ENCODE measurements at regions not wholly inside any gene's neighbourhood (a gene's known extent, or its start where the extent isn't known, plus 50 kb on each side); places are given as distances from the start of the nearest gene placed in this dataset.

- DNase-seq (ENCODE audit: insufficient read length, low spot score) (no peak), FAIRE-seq (no peak)
- no peak for TF ChIP-seq POLR2A (IDR thresholded peaks at IDR 0.05; ENCODE audit: low read depth, low read length)
- no peak for TF ChIP-seq POU2F2 (IDR thresholded peaks at IDR 0.05; ENCODE audit: low read depth, low read length)
- TF ChIP-seq SPI1 (IDR thresholded peaks at IDR 0.05; ENCODE audit: low read depth, low read length): no peak
- no peak for TF ChIP-seq PAX5 (IDR thresholded peaks at IDR 0.05; ENCODE audit: insufficient read depth, low read length, severe bottlenecking)
- TF ChIP-seq TAF1 (IDR thresholded peaks at IDR 0.05; ENCODE audit: low read depth, low read length): no peak
- TF ChIP-seq POLR2AphosphoS5 (IDR thresholded peaks at IDR 0.05; ENCODE audit: low read depth, low read length): no peak
These were observed 731.0 kb upstream of the LRATD1 start for GRCh38 chr2:13901526-13901925.

GRCh38 chr2:13905831-13906230, 726.7 kb upstream of the LRATD1 start:
- no peak for TF ChIP-seq POU2F2 (IDR thresholded peaks at IDR 0.05; ENCODE audit: low read depth, low read length)
- no peak for TF ChIP-seq POLR2AphosphoS5 (IDR thresholded peaks at IDR 0.05; ENCODE audit: low read depth, low read length)
- TF ChIP-seq PAX5 (IDR thresholded peaks at IDR 0.05; ENCODE audit: insufficient read depth, low read length, severe bottlenecking): no peak
- FAIRE-seq: no peak

GRCh38 chr2:13916066-13916465, 716.5 kb upstream of the LRATD1 start:
- DNase-seq (ENCODE audit: insufficient read length, low spot score) (no peak), FAIRE-seq (no peak)
- TF ChIP-seq POU2F2 (IDR thresholded peaks at IDR 0.05; ENCODE audit: low read depth, low read length) (no peak), POLR2A (IDR thresholded peaks at IDR 0.05; ENCODE audit: low read depth, low read length) (no peak), PAX5 (IDR thresholded peaks at IDR 0.05; ENCODE audit: insufficient read depth, low read length, severe bottlenecking) (no peak), SPI1 (IDR thresholded peaks at IDR 0.05; ENCODE audit: low read depth, low read length) (no peak), TAF1 (IDR thresholded peaks at IDR 0.05; ENCODE audit: low read depth, low read length) (no peak), POLR2AphosphoS5 (IDR thresholded peaks at IDR 0.05; ENCODE audit: low read depth, low read length) (no peak)

More at GRCh38 chr2:13905831-13906230, 726.7 kb upstream of the LRATD1 start:
- no peak for DNase-seq (ENCODE audit: insufficient read length, low spot score)

- TF ChIP-seq SPI1 (IDR thresholded peaks at IDR 0.05; ENCODE audit: low read depth, low read length) (no peak), POLR2A (IDR thresholded peaks at IDR 0.05; ENCODE audit: low read depth, low read length) (no peak), POU2F2 (IDR thresholded peaks at IDR 0.05; ENCODE audit: low read depth, low read length) (no peak), PAX5 (IDR thresholded peaks at IDR 0.05; ENCODE audit: insufficient read depth, low read length, severe bottlenecking) (no peak), TAF1 (IDR thresholded peaks at IDR 0.05; ENCODE audit: low read depth, low read length) (no peak), POLR2AphosphoS5 (IDR thresholded peaks at IDR 0.05; ENCODE audit: low read depth, low read length) (no peak)
- no peak for DNase-seq (ENCODE audit: insufficient read length, low spot score)
- no peak for FAIRE-seq
These were observed 714.6 kb upstream of the LRATD1 start for GRCh38 chr2:13917958-13918357.

GRCh38 chr2:13919981-13920382, 712.5 kb upstream of the LRATD1 start:
- DNase-seq (ENCODE audit: insufficient read length, low spot score): no peak
- TF ChIP-seq POLR2AphosphoS5 (IDR thresholded peaks at IDR 0.05; ENCODE audit: low read depth, low read length) (no peak), TAF1 (IDR thresholded peaks at IDR 0.05; ENCODE audit: low read depth, low read length) (no peak), POLR2A (IDR thresholded peaks at IDR 0.05; ENCODE audit: low read depth, low read length) (no peak), POU2F2 (IDR thresholded peaks at IDR 0.05; ENCODE audit: low read depth, low read length) (no peak), SPI1 (IDR thresholded peaks at IDR 0.05; ENCODE audit: low read depth, low read length) (no peak), PAX5 (IDR thresholded peaks at IDR 0.05; ENCODE audit: insufficient read depth, low read length, severe bottlenecking) (no peak)
- FAIRE-seq: no peak

GRCh38 chr2:13921245-13921644, 711.3 kb upstream of the LRATD1 start:
- no peak for DNase-seq (ENCODE audit: insufficient read length, low spot score)
- no peak for FAIRE-seq
- TF ChIP-seq PAX5 (IDR thresholded peaks at IDR 0.05; ENCODE audit: insufficient read depth, low read length, severe bottlenecking) (no peak), POLR2A (IDR thresholded peaks at IDR 0.05; ENCODE audit: low read depth, low read length) (no peak), TAF1 (IDR thresholded peaks at IDR 0.05; ENCODE audit: low read depth, low read length) (no peak)

- no peak for DNase-seq (ENCODE audit: insufficient read length, low spot score)
- no peak for TF ChIP-seq POLR2A (IDR thresholded peaks at IDR 0.05; ENCODE audit: low read depth, low read length)
- no peak for TF ChIP-seq TAF1 (IDR thresholded peaks at IDR 0.05; ENCODE audit: low read depth, low read length)
- TF ChIP-seq SPI1 (IDR thresholded peaks at IDR 0.05; ENCODE audit: low read depth, low read length): no peak
- no peak for TF ChIP-seq PAX5 (IDR thresholded peaks at IDR 0.05; ENCODE audit: insufficient read depth, low read length, severe bottlenecking)
- no peak for TF ChIP-seq POU2F2 (IDR thresholded peaks at IDR 0.05; ENCODE audit: low read depth, low read length)
- no peak for TF ChIP-seq POLR2AphosphoS5 (IDR thresholded peaks at IDR 0.05; ENCODE audit: low read depth, low read length)
- FAIRE-seq: no peak
These were observed 708.7 kb upstream of the LRATD1 start for GRCh38 chr2:13923823-13924222.

- no peak for TF ChIP-seq TAF1 (IDR thresholded peaks at IDR 0.05; ENCODE audit: low read depth, low read length)
- FAIRE-seq (no peak), DNase-seq (ENCODE audit: insufficient read length, low spot score) (no peak)
These were observed 690.4 kb upstream of the LRATD1 start for GRCh38 chr2:13942111-13942510.

- TF ChIP-seq POU2F2 (IDR thresholded peaks at IDR 0.05; ENCODE audit: low read depth, low read length) (no peak), POLR2A (IDR thresholded peaks at IDR 0.05; ENCODE audit: low read depth, low read length) (no peak), PAX5 (IDR thresholded peaks at IDR 0.05; ENCODE audit: insufficient read depth, low read length, severe bottlenecking) (no peak), SPI1 (IDR thresholded peaks at IDR 0.05; ENCODE audit: low read depth, low read length) (no peak), POLR2AphosphoS5 (IDR thresholded peaks at IDR 0.05; ENCODE audit: low read depth, low read length) (no peak), TAF1 (IDR thresholded peaks at IDR 0.05; ENCODE audit: low read depth, low read length) (no peak)
- no peak for FAIRE-seq
- DNase-seq (ENCODE audit: insufficient read length, low spot score): no peak
These were observed 681.8 kb upstream of the LRATD1 start for GRCh38 chr2:13950761-13951160.

- DNase-seq (ENCODE audit: insufficient read length, low spot score) (no peak), FAIRE-seq (no peak)
- TF ChIP-seq POLR2AphosphoS5 (IDR thresholded peaks at IDR 0.05; ENCODE audit: low read depth, low read length) (no peak), TAF1 (IDR thresholded peaks at IDR 0.05; ENCODE audit: low read depth, low read length) (no peak), POU2F2 (IDR thresholded peaks at IDR 0.05; ENCODE audit: low read depth, low read length) (no peak), PAX5 (IDR thresholded peaks at IDR 0.05; ENCODE audit: insufficient read depth, low read length, severe bottlenecking) (no peak), POLR2A (IDR thresholded peaks at IDR 0.05; ENCODE audit: low read depth, low read length) (no peak), SPI1 (IDR thresholded peaks at IDR 0.05; ENCODE audit: low read depth, low read length) (no peak)
These were observed 663.7 kb upstream of the LRATD1 start for GRCh38 chr2:13968811-13969210.
